ENCODE measurements at regions not wholly inside any gene's neighbourhood (a gene's known extent, or its start where the extent isn't known, plus 50 kb on each side); places are given as distances from the start of the nearest gene placed in this dataset.
A peak's percentile ranks its signal among the peaks of the same experiment; 100 is the strongest.

GRCh38 chr2:71786291-71787107, 333.1 kb downstream of the DYSF start:
- WGBS, 2 experiments (ENCODE audit: extremely low coverage in 1 of 2, insufficient coverage in 1 of 2, insufficient read length in 1 of 2, insufficient replicate concordance in 2 of 2, low coverage in 1 of 2, low lambda C conversion rate in 2 of 2, missing lambda C conversion rate in 1 of 2) = 88% methylated on average over 16 of the region's 17 CpGs; no CpG with 5 or more reads in 1 of the 2 experiments
- no peak for TF ChIP-seq CHD1 (IDR thresholded peaks at IDR 0.05; ENCODE audit: low read depth, low read length)
- TF ChIP-seq SP1 (IDR thresholded peaks at IDR 0.05; ENCODE audit: low read depth, low read length) = no peak
- no peak for TF ChIP-seq CBX8 (IDR thresholded peaks at IDR 0.05; ENCODE audit: borderline replicate concordance, low read depth, low read length)
- no peak for TF ChIP-seq SIX5 (IDR thresholded peaks at IDR 0.05; ENCODE audit: low read depth, low read length)
- no peak for TF ChIP-seq MAFK (IDR thresholded peaks at IDR 0.05; ENCODE audit: low read depth, low read length)
- no peak for TF ChIP-seq HDAC2 (IDR thresholded peaks at IDR 0.05; ENCODE audit: borderline replicate concordance in 1 of 2, low read depth in 2 of 2, low read length in 2 of 2)
- TF ChIP-seq RXRA (IDR thresholded peaks at IDR 0.05; ENCODE audit: insufficient read depth, low read depth, low read length) = no peak
- no peak for TF ChIP-seq CREB1 (IDR thresholded peaks at IDR 0.05)
- no peak for TF ChIP-seq HDAC6 (IDR thresholded peaks at IDR 0.05; ENCODE audit: low read depth, low read length)
- TF ChIP-seq ZNF274 (IDR thresholded peaks at IDR 0.05; ENCODE audit: borderline replicate concordance, extremely low read depth, low read length) = no peak
- no peak for TF ChIP-seq EZH2 (IDR thresholded peaks at IDR 0.05; ENCODE audit: low read depth, low read length, severe bottlenecking)

More at GRCh38 chr2:71786291-71787107, 333.1 kb downstream of the DYSF start:
- Histone ChIP-seq H3K18ac (ENCODE audit: extremely low read depth, low read length) (no peak overlapping the region), H3K27me3 (replicated peaks in 1 of 4; ENCODE audit: control insufficient read depth in 3 of 4, extremely low read depth in 1 of 4, insufficient read depth in 3 of 4, low read length in 3 of 4) (no peaks in the 10 kb centered on the region), H3K79me1 (ENCODE audit: low read depth, low read length) (no peaks in the 10 kb centered on the region; the same call in 1 of the 2 replicates), H3K9me3 (ENCODE audit: insufficient read depth in 2 of 2, low read depth in 1 of 2, low read length in 1 of 2) (no peaks in the 10 kb centered on the region), H4K8ac (ENCODE audit: extremely low read depth, insufficient read depth, low read length) (no peak overlapping the region), H3K9ac (replicated peaks in 1 of 4; ENCODE audit: extremely low read depth in 1 of 4, low read depth in 3 of 4, low read length in 3 of 4) (no peak overlapping the region), H2BK20ac (ENCODE audit: low read length) (no peak overlapping the region), H2BK120ac (replicated peaks; ENCODE audit: low read depth, low read length) (no peak overlapping the region), H3K4me3 (ENCODE audit: extremely low read depth in 1 of 4, insufficient read depth in 2 of 4, low read depth in 3 of 4, low read length in 4 of 4) (no peak overlapping the region), H3K4me1 (replicated peaks in 1 of 4; ENCODE audit: control insufficient read depth in 3 of 4, insufficient read depth in 4 of 4, low read length in 3 of 4) (no peaks in the 10 kb centered on the region), H3K4ac (replicated peaks; ENCODE audit: insufficient read length, low read depth, low read length) (no peak overlapping the region), H3K23ac (ENCODE audit: insufficient read length) (no peak overlapping the region), H4K5ac (ENCODE audit: insufficient read length, low read depth, low read length) (no peak overlapping the region), H4K20me1 (replicated peaks in 1 of 2; ENCODE audit: control insufficient read depth in 1 of 2, insufficient read depth in 2 of 2, low read length in 2 of 2) (no peaks in the 10 kb centered on the region), H2AK5ac (ENCODE audit: low read depth, low read length) (no peak overlapping the region), H3K14ac (ENCODE audit: insufficient read length) (no peak overlapping the region), H2BK12ac (ENCODE audit: low read depth, low read length) (no peak overlapping the region), H4K91ac (replicated peaks; ENCODE audit: insufficient read length, low read length) (no peak overlapping the region), H3K56ac (replicated peaks; ENCODE audit: insufficient read length, low read depth, low read length) (no peak overlapping the region), H2BK5ac (ENCODE audit: low read depth, low read length) (no peak overlapping the region), H3K4me2 (ENCODE audit: insufficient read depth in 1 of 2, low read depth in 2 of 2, low read length in 2 of 2) (no peak overlapping the region), H3K23me2 (ENCODE audit: low read depth, low read length) (no peaks in the 10 kb centered on the region), H3K36me3 (ENCODE audit: control insufficient read depth in 2 of 4, insufficient read depth in 4 of 4, low read length in 3 of 4) (no peaks in the 10 kb centered on the region), H2AFZ (ENCODE audit: low read length) (no peak overlapping the region), H2BK15ac (ENCODE audit: low read length) (no peak overlapping the region), H3K27ac (ENCODE audit: low read depth, low read length) (no peak overlapping the region), H3K79me2 (ENCODE audit: control insufficient read depth in 1 of 2, insufficient read depth in 2 of 2, low read length in 2 of 2) (no peaks in the 10 kb centered on the region)
- ChIA-PET POLR2A (ENCODE audit: partially characterized antibody) (no interaction called here), CTCF (ENCODE audit: partially characterized antibody) (interaction anchor here (0.6 to 3.6 kb wide), 8 partner anchors 10 to 410 kb away, joined by 3 to 19 read pairs (median 4); no protein-coding TSS in a partner anchor)
- FAIRE-seq (no peak), DNase-seq (ENCODE audit: low read depth in 1 of 2, low spot score in 2 of 2) (peak in 1 of 2 experiments; percentile 35)
